Cardiac septum (tissue), 1 donor: ENCODE measurements at regions not wholly inside any gene's neighbourhood (a gene's known extent, or its start where the extent isn't known, plus 50 kb on each side); places are given as distances from the start of the nearest gene placed in this dataset.
"Not testable (repeated sequence)": the region's sequence is repeated elsewhere in the genome, so short reads cannot be mapped to it uniquely, and the experiment has no call there.

Experiments
- DNase-seq: peaks from one replicate; pipeline ENCODE4 v3.0.0-alpha.2; 2020; ENCODE audit warnings: low spot score
- intact Hi-C: fragments of 100-400 bp; cut with DNase I; formaldehyde crosslinking; loops from one replicate; pipeline ENCODE4 v1.14.0; 2022
- donor health status: DM: no; HTN: no; CAD: no.

- DNase-seq, intact Hi-C loops: not testable (repeated sequence)
Measured at GRCh38 chr12:83929792-83930191, 982.8 kb downstream of the SLC6A15 start.

- intact Hi-C loops, result no loop called here
- no peak for DNase-seq
Measured at GRCh38 chr12:83920821-83921547, 991.6 kb downstream of the SLC6A15 start.

- intact Hi-C loops, result no loop called here
- no peak for DNase-seq
Measured at GRCh38 chr12:83919081-83919480, 993.5 kb downstream of the SLC6A15 start.

GRCh38 chr12:83904175-83904574 is 1008.4 kb downstream of the SLC6A15 start:
- no peak for DNase-seq
- intact Hi-C loops, result no loop called here

- DNase-seq, result no peak
- intact Hi-C loops, result no loop called here
Measured at GRCh38 chr12:83896416-83896815, 1016.2 kb downstream of the SLC6A15 start.

- intact Hi-C loops, result no loop called here
- no peak for DNase-seq
Measured at GRCh38 chr12:83893101-83893500, 1019.5 kb downstream of the SLC6A15 start.

- intact Hi-C loops, result no loop called here
- DNase-seq, result no peak
Measured at GRCh38 chr12:83889745-83890144, 1022.9 kb downstream of the SLC6A15 start.

GRCh38 chr12:83886479-83886878 is 1026.1 kb downstream of the SLC6A15 start:
- no peak for DNase-seq
- intact Hi-C loops, result no loop called here

GRCh38 chr12:83870921-83871599 is 1041.5 kb downstream of the SLC6A15 start:
- DNase-seq, intact Hi-C loops: not testable (repeated sequence)

GRCh38 chr12:83866477-83866876 is 1046.1 kb downstream of the SLC6A15 start:
- DNase-seq, result no peak
- intact Hi-C loops, result no loop called here

- no peak for DNase-seq
- intact Hi-C loops, result no loop called here
Measured at GRCh38 chr12:83865431-83865830, 1047.2 kb downstream of the SLC6A15 start.

- DNase-seq, result no peak
- intact Hi-C loops, result no loop called here
Measured at GRCh38 chr12:83864054-83864453, 1048.5 kb downstream of the SLC6A15 start.

- no peak for DNase-seq
- intact Hi-C loops, result no loop called here
Measured at GRCh38 chr12:83859021-83859420, 1053.6 kb downstream of the SLC6A15 start.

GRCh38 chr12:83856803-83857202 is 1055.8 kb downstream of the SLC6A15 start:
- intact Hi-C loops, result no loop called here
- no peak for DNase-seq

GRCh38 chr12:83850531-83850930 is 1062.1 kb downstream of the SLC6A15 start:
- no peak for DNase-seq
- intact Hi-C loops, result no loop called here

- DNase-seq, result no peak
- intact Hi-C loops, result no loop called here
Measured at GRCh38 chr12:83848702-83849101, 1063.9 kb downstream of the SLC6A15 start.

GRCh38 chr12:83843541-83843940 is 1069.1 kb downstream of the SLC6A15 start:
- intact Hi-C loops, result no loop called here
- DNase-seq, result no peak

- intact Hi-C loops, result no loop called here
Measured at GRCh38 chr12:83841620-83842019, 1071.0 kb downstream of the SLC6A15 start.

GRCh38 chr12:83827860-83828259 is 1084.7 kb downstream of the SLC6A15 start:
- intact Hi-C loops, result loop anchor here (10.0 kb wide), 1 partner anchor 1143 kb away; the partner anchor contains the start of gene TMTC2
- DNase-seq, result no peak

More at GRCh38 chr12:83841620-83842019, 1071.0 kb downstream of the SLC6A15 start:
- no peak for DNase-seq

- intact Hi-C loops, result loop anchor here (10.0 kb wide), 1 partner anchor 1142 kb away; the partner anchor contains the start of gene TMTC2
- DNase-seq, result no peak
Measured at GRCh38 chr12:83827193-83827592, 1085.4 kb downstream of the SLC6A15 start.

- intact Hi-C loops, result loop anchor here (10.0 kb wide), 1 partner anchor 1141 kb away; the partner anchor contains the start of gene TMTC2
- no peak for DNase-seq
Measured at GRCh38 chr12:83826112-83826511, 1086.5 kb downstream of the SLC6A15 start.
